OCI-LY3 (cell line): ENCODE measurements at regions not wholly inside any gene's neighbourhood (a gene's known extent, or its start where the extent isn't known, plus 50 kb on each side); places are given as distances from the start of the nearest gene placed in this dataset.

Experiments used
- EZH2phosphoT487 ChIP-seq: fragments of 200-600 bp; shearing (Covaris generic); IDR thresholded peaks from 2 replicates; pipeline ENCODE4 v1.6.1; 2018; ENCODE audit warnings: antibody characterized with exemption, mixed run types, low read depth
- TF ChIP-seq, protein P1 (sequence below): fragments of 200-600, 300-600 bp; sonication (generic); IDR thresholded peaks from 2 replicates; pipeline ENCODE4 v1.5.1; 2014; ENCODE audit warnings: antibody characterized with exemption, low read length, low read depth

DNA sequence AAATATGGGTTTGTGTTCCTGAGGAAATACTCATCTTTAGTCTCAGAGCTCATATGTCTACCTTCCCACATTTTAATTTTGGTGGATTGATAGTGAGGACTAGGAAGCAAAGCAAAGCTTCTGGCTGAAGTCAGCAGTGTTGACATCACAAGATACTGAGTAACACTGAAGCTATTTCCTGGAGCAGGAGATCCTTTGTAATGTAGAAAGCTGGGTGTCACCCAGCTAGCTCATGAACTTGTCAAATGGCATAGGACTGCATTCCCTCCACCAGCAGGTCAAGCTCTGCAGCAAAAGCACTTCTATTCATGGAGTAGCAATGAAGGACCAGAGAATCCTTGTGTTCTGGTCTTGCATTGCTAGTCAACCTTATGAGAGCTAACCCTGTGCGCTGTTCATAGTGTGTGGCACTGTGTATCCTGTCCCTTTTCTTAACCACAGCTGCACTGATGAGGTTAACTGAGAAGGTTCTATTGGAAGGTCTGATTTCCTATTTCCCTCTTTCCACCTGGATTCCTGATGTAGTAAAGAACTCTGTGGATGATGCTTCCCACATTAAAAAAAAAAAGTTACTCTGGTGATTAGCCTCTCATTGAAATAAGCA lies 94.8 kb upstream of the ZNF804B start:
- TF ChIP-seq, protein P1, sequence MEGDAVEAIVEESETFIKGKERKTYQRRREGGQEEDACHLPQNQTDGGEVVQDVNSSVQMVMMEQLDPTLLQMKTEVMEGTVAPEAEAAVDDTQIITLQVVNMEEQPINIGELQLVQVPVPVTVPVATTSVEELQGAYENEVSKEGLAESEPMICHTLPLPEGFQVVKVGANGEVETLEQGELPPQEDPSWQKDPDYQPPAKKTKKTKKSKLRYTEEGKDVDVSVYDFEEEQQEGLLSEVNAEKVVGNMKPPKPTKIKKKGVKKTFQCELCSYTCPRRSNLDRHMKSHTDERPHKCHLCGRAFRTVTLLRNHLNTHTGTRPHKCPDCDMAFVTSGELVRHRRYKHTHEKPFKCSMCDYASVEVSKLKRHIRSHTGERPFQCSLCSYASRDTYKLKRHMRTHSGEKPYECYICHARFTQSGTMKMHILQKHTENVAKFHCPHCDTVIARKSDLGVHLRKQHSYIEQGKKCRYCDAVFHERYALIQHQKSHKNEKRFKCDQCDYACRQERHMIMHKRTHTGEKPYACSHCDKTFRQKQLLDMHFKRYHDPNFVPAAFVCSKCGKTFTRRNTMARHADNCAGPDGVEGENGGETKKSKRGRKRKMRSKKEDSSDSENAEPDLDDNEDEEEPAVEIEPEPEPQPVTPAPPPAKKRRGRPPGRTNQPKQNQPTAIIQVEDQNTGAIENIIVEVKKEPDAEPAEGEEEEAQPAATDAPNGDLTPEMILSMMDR, result no peak
- TF ChIP-seq EZH2phosphoT487, result no peak
